ENCODE measurements at regions not wholly inside any gene's neighbourhood (a gene's known extent, or its start where the extent isn't known, plus 50 kb on each side); places are given as distances from the start of the nearest gene placed in this dataset.

DNA sequence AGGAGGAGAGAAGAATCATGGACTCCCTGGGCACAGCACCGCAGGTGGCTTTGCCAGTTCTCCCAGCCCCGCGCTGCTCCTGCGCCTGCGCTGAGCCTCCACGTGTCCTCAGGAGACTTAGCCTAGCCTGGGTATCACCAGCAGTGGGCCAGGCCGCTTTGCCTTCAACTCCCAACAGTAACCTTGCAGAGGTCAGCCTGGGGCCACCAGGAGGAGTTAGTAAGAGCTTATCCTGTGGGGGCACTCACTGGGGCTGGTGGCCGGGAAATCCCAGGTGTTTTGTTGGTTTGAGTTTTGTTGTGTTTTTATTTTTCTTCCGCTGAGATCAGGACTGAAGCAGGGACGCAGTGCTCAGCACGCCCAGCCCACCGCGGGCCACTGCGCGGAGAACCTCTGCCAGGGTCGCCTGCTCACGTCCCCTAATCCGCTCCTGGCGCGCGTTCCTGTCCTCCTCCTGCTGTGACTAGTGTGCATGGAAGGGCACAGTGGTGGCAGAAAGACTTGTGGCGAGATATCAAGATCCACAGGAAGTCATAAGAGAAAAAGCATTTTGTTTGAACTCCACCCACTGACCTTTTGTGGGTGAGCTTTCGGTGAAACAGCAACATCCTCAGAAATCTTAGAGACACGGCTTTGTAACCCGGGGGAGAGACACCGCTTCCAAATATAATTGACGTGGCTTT, 207.4 kb upstream of the RFC3 start:
- no peak for DNase-seq (ENCODE audit: extremely low spot score)
- TF ChIP-seq, protein P1, sequence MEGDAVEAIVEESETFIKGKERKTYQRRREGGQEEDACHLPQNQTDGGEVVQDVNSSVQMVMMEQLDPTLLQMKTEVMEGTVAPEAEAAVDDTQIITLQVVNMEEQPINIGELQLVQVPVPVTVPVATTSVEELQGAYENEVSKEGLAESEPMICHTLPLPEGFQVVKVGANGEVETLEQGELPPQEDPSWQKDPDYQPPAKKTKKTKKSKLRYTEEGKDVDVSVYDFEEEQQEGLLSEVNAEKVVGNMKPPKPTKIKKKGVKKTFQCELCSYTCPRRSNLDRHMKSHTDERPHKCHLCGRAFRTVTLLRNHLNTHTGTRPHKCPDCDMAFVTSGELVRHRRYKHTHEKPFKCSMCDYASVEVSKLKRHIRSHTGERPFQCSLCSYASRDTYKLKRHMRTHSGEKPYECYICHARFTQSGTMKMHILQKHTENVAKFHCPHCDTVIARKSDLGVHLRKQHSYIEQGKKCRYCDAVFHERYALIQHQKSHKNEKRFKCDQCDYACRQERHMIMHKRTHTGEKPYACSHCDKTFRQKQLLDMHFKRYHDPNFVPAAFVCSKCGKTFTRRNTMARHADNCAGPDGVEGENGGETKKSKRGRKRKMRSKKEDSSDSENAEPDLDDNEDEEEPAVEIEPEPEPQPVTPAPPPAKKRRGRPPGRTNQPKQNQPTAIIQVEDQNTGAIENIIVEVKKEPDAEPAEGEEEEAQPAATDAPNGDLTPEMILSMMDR (IDR thresholded peaks at IDR 0.05; ENCODE audit: control extremely low read depth, extremely low read depth, low read depth, missing control alignments), result no peak
- CTCF ChIA-PET, result no interaction called here
- POLR2A ChIA-PET, result no interaction called here

DNA sequence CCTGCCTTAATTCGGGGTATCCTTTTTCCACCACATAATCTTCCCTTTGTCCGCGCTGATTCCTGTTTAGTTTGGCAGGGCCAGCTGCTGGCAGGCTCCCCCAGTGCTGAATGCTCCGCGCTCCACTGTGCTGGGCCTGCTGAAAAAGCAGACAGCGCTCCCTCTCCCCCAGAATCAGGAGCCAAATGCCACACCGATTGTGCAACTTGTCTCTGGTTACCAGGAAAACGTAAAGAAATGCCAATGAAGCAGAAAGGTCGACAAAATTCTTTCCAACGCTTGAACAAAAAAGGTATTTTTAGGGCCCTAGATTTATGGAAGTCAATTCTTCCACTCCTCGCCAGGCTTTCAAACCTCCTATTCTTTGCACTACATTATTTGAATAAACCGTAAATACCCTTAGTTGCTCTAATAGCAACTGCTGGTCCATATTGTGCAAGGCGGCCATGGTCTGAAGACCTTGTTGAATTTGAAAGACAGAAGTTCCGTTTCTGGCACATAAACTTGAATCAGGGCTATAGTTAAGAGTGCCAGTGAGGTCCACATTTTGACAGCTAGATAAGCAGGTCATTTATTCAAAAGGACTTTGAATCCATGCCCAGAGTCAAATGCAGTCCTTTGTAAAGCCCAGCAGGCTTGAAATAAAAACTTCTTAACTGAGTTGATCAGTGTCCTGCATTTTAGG, 206.7 kb upstream of the RFC3 start:
- TF ChIP-seq, protein P1 (IDR thresholded peaks at IDR 0.05; ENCODE audit: control extremely low read depth, extremely low read depth, low read depth, missing control alignments), result no peak
- ChIA-PET POLR2A (no interaction called here), CTCF (no interaction called here)
- no peak for DNase-seq (ENCODE audit: extremely low spot score)

DNA sequence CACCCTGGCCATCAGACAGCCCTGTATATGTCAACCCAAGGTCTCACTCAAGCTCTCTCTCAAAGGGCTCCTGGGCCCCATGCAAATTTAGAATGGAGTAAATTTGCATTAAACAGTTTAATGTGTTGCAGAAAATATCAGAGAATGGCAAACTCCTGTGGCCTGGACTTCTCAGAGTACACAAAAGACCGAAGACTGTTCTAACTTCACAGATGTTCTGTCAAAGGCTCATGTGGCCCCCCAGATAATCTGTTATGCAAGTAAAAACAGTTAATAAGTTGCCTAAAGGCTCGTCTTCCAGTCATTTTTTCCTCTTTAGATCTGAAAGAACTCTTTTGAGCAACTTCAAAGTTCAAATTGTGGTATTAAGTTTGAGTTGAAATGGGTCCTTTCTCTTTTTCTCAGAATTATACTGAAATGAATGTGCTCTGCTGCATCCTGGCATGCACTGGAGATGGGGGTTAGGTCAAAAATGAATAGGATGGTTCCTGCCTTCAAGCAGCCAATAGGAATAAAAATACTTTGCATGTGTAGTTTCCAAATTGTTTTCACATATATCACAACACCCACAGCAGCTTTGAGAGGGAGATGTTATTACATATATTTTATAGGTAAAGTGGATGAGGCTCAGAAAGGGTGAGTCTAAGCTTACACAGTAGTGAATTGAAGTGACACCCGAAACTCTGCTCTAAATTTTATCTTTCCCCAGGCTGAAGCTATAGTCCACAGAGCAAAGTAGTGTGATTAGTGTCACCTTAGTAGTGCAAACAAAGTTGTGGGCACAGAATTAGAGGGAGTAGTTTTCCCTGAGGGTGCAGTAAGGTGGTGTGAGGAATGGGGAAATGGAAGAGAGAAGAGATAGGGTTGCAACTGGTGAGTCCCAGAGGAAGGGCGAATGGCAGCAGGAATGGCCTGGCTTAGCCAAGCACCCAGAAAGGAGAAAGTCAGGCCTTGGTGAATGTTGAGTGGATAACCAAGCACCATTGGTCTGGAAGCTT, 205.0 kb upstream of the RFC3 start:
- ChIA-PET POLR2A (no interaction called here), CTCF (interaction anchor here (1.5 to 2.4 kb wide), 2 partner anchors 8 to 11 kb away, joined by 6 to 7 read pairs; no protein-coding TSS in a partner anchor)
- TF ChIP-seq, protein P1 (IDR thresholded peaks at IDR 0.05; ENCODE audit: control extremely low read depth, extremely low read depth, low read depth, missing control alignments), result no peak
- peak; percentile 21 for DNase-seq (ENCODE audit: extremely low spot score)

DNA sequence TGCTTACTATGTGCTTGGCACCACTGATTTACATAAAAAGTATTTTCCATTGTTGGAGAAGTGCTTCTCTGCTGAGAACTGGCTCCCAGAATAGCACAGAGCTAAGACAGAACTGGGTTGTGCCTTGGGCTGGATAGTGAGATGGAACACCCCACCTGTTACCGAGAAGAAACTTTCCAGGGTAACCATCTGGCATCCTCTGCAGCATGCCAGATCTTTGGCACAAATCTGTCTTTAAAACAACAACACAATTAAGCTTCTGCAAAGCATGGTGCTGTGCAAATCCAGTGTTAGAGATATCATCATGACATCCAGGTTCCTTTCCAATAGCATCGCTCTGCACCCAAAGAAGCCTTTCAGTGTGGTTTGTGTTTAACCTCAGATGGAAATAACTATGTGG, 202.5 kb upstream of the RFC3 start:
- no peak for DNase-seq (ENCODE audit: extremely low spot score)
- TF ChIP-seq, protein P1 (IDR thresholded peaks at IDR 0.05; ENCODE audit: control extremely low read depth, extremely low read depth, low read depth, missing control alignments), result no peak
- CTCF ChIA-PET, result interaction anchor here (2.4 kb wide), 1 partner anchor 11 kb away, joined by 7 read pairs; no protein-coding TSS in a partner anchor
- POLR2A ChIA-PET, result no interaction called here

DNA sequence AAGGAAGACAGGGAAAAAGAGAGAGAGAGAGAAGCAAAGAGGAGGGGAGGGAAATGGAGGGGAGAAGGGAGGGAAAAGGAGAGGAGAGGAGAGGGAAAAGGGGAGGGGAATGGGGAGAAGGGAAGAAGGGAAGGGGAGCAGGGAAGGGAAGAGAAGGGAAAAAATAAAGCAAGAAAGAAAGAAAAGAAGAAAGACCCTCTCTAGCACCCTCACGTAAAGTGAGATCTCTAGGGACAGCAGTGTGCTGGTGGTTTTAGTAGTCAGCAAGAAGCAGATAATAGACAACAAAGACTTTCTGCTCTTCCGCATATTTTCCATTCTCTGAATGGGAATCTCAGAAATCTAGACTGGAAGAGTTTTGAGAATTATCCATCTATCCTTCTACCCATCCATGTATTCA, 201.8 kb upstream of the RFC3 start:
- ChIA-PET CTCF (no interaction called here), POLR2A (no interaction called here)
- TF ChIP-seq, protein P1 (IDR thresholded peaks at IDR 0.05; ENCODE audit: control extremely low read depth, extremely low read depth, low read depth, missing control alignments), result no peak
- no peak for DNase-seq (ENCODE audit: extremely low spot score)

DNA sequence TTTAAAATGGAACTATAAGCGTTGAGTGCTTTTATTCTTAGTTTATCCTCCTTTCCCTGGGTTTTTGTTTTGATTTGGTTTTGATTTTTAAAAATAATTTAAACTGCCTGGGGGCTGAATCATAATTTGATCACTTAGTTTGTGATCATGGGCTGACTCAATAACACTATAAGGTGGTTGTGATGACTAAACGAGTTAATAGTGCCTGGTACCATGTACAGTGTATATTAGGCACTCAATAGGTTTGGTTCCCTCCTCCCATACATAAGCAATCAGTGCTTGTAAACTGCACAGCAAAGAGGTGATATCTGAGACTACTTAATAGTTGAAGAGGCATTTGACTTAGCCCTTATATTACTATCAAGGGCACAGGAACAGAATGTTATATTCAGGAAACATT, 200.9 kb upstream of the RFC3 start:
- no peak for DNase-seq (ENCODE audit: extremely low spot score)
- POLR2A ChIA-PET, result no interaction called here
- TF ChIP-seq, protein P1 (IDR thresholded peaks at IDR 0.05; ENCODE audit: control extremely low read depth, extremely low read depth, low read depth, missing control alignments), result no peak
- CTCF ChIA-PET, result no interaction called here
